SU-DHL-6 (cell line): ENCODE measurements at regions not wholly inside any gene's neighbourhood (a gene's known extent, or its start where the extent isn't known, plus 50 kb on each side); places are given as distances from the start of the nearest gene placed in this dataset.

Experiments
- H2AFZ ChIP-seq: fragments of 200-600 bp; sonication (generic); 2 replicates; pipeline ENCODE4 v1.6.1; 2014; ENCODE audit warnings: low read depth, mild to moderate bottlenecking, moderate library complexity, mixed read lengths, antibody characterized with exemption, low read length; ENCODE audit not compliant: severe bottlenecking
- H3F3A ChIP-seq: fragments of 200-600 bp; shearing (Covaris generic); 2 replicates; pipeline ENCODE4 v1.6.0; 2016; ENCODE audit warnings: antibody characterized with exemption, mild to moderate bottlenecking; ENCODE audit not compliant: insufficient read depth
- H3K27ac ChIP-seq: fragments of 200-600 bp; sonication (generic); 2 replicates; pipeline ENCODE4 v1.5.1; 2016; ENCODE audit warnings: low read depth, mild to moderate bottlenecking, low read length, moderate library complexity, mixed read lengths
- H3K27me3 ChIP-seq: fragments of 200-600 bp; sonication (generic), shearing (Covaris generic); 2 replicates; pipeline ENCODE4 v1.6.0; 2014; ENCODE audit warnings: mild to moderate bottlenecking, low read length
- H3K36me3 ChIP-seq: fragments of 200-600 bp; sonication (generic); 2 replicates; pipeline ENCODE4 v1.6.1; 2014; ENCODE audit warnings: mild to moderate bottlenecking, low read length, mixed read lengths
- H3K4me2 ChIP-seq: fragments of 300-600, 200-600 bp; shearing (Covaris generic), sonication (generic); 2 replicates; pipeline ENCODE4 v1.6.0; 2014; ENCODE audit warnings: low read length, low read depth, mild to moderate bottlenecking; ENCODE audit not compliant: poor library complexity, severe bottlenecking
- H3K4me3 ChIP-seq: fragments of 200-600 bp; sonication (generic); 2 replicates; pipeline ENCODE4 v1.5.1; 2014; ENCODE audit warnings: antibody characterized with exemption, low read length, mild to moderate bottlenecking, mixed read lengths; ENCODE audit not compliant: insufficient read depth, poor library complexity, severe bottlenecking
- H3K79me2 ChIP-seq: fragments of 200-600 bp; sonication (generic); 2 replicates; pipeline ENCODE4 v1.6.1; 2014; ENCODE audit warnings: mild to moderate bottlenecking, low read length, moderate library complexity; ENCODE audit not compliant: insufficient read depth
- H3K9ac ChIP-seq: fragments of 200-600 bp; sonication (generic); 2 replicates; pipeline ENCODE4 v1.7.0; 2014; ENCODE audit warnings: mild to moderate bottlenecking, low read length
- H3K9me2 ChIP-seq: fragments of 200-600 bp; sonication (generic); replicated peaks from 2 replicates; pipeline ENCODE4 v1.6.1; 2014; ENCODE audit warnings: low read length; ENCODE audit not compliant: insufficient read depth
- H3K9me3 ChIP-seq: fragments of 200-600 bp; sonication (generic); 2 replicates; pipeline ENCODE4 v1.6.1; 2014; ENCODE audit warnings: low read length, mixed read lengths; ENCODE audit not compliant: insufficient read depth
- H4K20me1 ChIP-seq: fragments of 200-600 bp; sonication (generic); 2 replicates; pipeline ENCODE4 v1.6.1; 2014; ENCODE audit warnings: low read depth, mild to moderate bottlenecking, antibody characterized with exemption, low read length, moderate library complexity, mixed read lengths
- CTCF ChIP-seq: fragments of 200-600 bp; sonication (generic); IDR thresholded peaks from one replicate; pipeline ENCODE4 v1.5.1; 2017; ENCODE audit warnings: antibody characterized with exemption, mild to moderate bottlenecking, low read length, moderate library complexity; ENCODE audit not compliant: insufficient read depth, poor library complexity, severe bottlenecking
- EZH2phosphoT487 ChIP-seq: fragments of 200-600 bp; sonication (generic), shearing (Covaris generic); conservative IDR thresholded peaks from 2 replicates; pipeline ENCODE4 v1.6.1; 2018; ENCODE audit warnings: mild to moderate bottlenecking, antibody characterized with exemption, low read length, moderate library complexity, mixed read lengths

- TF ChIP-seq EZH2phosphoT487: no peak
- TF ChIP-seq CTCF: no peak
- H3K9ac ChIP-seq: no peak overlapping the region
- H3K4me2 ChIP-seq: no peak overlapping the region
- no peak overlapping the region for H2AFZ ChIP-seq
- no peaks in the 10 kb centered on the region for H3K79me2 ChIP-seq
- no peaks in the 10 kb centered on the region for H4K20me1 ChIP-seq
- no peak overlapping the region for H3K27ac ChIP-seq
- H3K9me2 ChIP-seq: no peaks in the 10 kb centered on the region
- H3K36me3 ChIP-seq: no peaks in the 10 kb centered on the region
- H3K4me3 ChIP-seq: no peak overlapping the region
- no peaks in the 10 kb centered on the region for H3F3A ChIP-seq
- no peaks in the 10 kb centered on the region for H3K27me3 ChIP-seq
- no peaks in the 10 kb centered on the region for H3K9me3 ChIP-seq
Observed at GRCh38 chr12:11556682-11557081, 92.8 kb upstream of the ETV6 start.

GRCh38 chr12:11559626-11560340 is 89.7 kb upstream of the ETV6 start:
- no peaks in the 10 kb centered on the region for H3K27me3 ChIP-seq
- no peaks in the 10 kb centered on the region for H3K9me2 ChIP-seq
- no peak for TF ChIP-seq EZH2phosphoT487
- TF ChIP-seq CTCF: no peak
- no peak overlapping the region for H3K4me2 ChIP-seq
- H3K79me2 ChIP-seq: no peaks in the 10 kb centered on the region
- H3K4me3 ChIP-seq: no peak overlapping the region
- no peaks in the 10 kb centered on the region for H4K20me1 ChIP-seq
- H3K9ac ChIP-seq: no peak overlapping the region
- no peak overlapping the region for H3K27ac ChIP-seq
- H3K9me3 ChIP-seq: no peaks in the 10 kb centered on the region
- H3F3A ChIP-seq: no peaks in the 10 kb centered on the region
- H3K36me3 ChIP-seq: no peaks in the 10 kb centered on the region
- H2AFZ ChIP-seq: no peak overlapping the region

GRCh38 chr12:11561411-11561810 is 88.1 kb upstream of the ETV6 start:
- Histone ChIP-seq H3K9me2 (no peaks in the 10 kb centered on the region), H2AFZ (no peak overlapping the region), H3K9me3 (no peaks in the 10 kb centered on the region), H3K4me3 (no peak overlapping the region), H3K27ac (no peak overlapping the region), H4K20me1 (no peaks in the 10 kb centered on the region), H3K9ac (no peak overlapping the region), H3F3A (no peaks in the 10 kb centered on the region), H3K27me3 (no peaks in the 10 kb centered on the region), H3K79me2 (no peaks in the 10 kb centered on the region), H3K36me3 (no peaks in the 10 kb centered on the region), H3K4me2 (no peak overlapping the region)
- TF ChIP-seq EZH2phosphoT487: no peak
- TF ChIP-seq CTCF: no peak
